ENCODE measurements at regions not wholly inside any gene's neighbourhood (a gene's known extent, or its start where the extent isn't known, plus 50 kb on each side); places are given as distances from the start of the nearest gene placed in this dataset.
A peak's percentile ranks its signal among the peaks of the same experiment; 100 is the strongest.
"Not testable (repeated sequence)": the region's sequence is repeated elsewhere in the genome, so short reads cannot be mapped to it uniquely, and the experiment has no call there.

DNA sequence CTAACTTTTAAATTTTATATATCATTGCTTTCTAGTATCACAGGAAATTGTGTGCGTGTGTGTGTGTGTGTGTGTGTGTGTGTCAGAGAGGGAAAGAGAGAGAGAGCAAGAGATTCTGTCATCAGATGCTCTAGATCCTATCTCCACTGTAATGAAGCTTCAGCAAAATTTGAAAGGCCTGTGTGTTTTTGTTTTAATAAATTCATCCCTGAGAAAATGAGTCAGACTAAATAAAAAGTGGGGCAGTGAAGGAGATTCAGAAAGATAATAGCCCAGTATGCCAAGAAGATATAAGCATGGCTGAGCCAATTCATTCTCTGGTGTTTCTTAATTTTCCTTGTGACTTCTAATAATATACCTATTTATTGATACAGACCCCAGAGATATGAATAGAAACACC lies 184.2 kb upstream of the TMEM196 start:
- DNase-seq (ENCODE audit: low spot score), result peak; percentile 82

DNA sequence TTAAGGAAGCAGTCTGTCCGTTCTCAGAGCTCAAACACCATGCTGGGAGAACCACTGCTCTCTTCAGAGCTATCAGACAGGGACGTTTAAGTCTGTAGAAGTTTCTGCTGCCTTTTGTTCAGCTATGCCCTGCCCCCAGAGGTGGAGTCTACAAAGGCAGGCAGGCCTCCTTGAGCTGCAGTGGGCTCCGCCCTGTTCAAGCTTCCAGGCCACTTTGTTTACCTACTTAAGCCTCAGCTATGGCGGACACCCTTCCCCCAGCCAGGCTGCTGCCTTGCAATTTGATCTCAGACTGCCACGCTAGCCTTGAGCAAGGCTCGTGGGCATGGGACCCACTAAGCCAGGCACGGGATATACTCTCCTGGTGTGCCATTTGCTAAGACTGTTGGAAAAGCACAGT lies 180.7 kb upstream of the TMEM196 start:
- not testable (repeated sequence) for DNase-seq (ENCODE audit: low spot score)

DNA sequence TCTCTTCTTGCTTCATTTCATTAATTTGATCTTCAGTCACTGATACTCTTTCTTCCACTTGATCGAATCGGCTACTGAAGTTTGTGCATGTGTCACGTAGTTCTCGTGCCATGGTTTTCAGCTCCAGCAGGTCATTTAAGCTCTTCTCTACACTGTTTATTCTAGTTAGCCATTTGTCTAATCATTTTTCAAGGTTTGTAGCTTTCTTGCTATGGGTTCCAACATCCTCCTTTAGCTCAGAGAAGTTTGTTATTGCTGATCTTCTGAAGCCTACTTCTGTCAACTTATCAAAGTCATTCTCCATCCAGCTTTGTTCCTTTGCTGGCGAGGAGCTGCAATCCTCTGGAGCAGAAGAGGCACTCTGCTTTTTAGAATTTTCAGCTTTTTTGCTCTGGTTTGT lies 180.0 kb upstream of the TMEM196 start:
- DNase-seq (ENCODE audit: low spot score), result not testable (repeated sequence)

DNA sequence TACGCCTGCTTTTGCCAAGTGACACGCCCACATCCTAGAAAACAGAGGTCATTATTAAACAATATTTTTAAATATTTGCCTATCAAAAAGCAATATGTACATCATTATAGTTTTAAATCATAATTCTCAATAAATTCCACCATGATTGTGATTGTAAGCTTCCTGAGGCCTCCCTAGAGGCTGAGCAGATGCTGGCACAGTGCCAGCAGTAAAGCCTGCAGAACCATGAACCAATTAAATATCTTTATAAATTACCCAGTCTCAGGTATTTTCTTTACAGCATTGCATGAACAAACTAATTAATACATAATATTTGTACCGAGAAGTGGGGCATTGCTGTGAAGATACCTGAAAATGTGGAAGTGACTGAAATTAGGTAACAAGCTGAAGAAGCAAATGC lies 174.7 kb upstream of the TMEM196 start:
- no peak for DNase-seq (ENCODE audit: low spot score)

DNA sequence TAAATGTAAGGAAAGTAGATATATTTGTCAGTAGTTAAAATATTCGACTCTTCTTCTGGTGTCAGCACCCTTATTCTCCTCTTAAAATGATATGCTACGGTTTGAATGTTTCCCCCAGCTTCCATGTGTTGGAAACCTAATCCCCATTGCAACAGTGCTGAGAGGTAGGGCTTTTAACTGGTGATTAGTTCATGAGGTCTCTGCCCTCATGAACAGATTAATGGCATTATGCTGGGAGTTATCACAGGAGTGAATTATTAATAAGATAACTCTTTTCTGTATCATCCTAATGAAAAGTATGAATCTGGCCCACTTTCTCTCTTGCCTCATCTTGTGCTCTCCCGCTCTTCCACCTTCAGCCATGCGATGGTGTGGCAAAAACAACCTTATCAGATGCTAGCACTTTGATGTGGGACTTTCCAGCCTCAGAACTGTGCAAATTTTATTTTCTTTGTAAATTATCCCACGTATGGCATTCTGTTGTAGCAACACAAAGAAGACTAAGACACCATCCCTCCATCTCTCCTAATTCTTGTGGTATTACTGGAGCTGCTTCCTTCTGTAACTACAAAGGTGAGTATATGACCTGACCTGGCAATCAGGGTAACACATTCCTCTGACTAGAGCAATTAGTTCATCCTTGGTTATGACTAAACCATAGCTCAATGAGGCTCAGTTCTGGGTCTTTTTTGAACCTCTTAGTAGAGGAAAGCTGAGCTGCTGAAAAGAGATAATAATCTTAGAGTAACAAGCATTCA lies 171.1 kb upstream of the TMEM196 start:
- no peak for DNase-seq (ENCODE audit: low spot score)

GRCh38 chr7:19939746-19940145 lies 166.3 kb upstream of the TMEM196 start:
- no peak for DNase-seq (ENCODE audit: low spot score)

DNA sequence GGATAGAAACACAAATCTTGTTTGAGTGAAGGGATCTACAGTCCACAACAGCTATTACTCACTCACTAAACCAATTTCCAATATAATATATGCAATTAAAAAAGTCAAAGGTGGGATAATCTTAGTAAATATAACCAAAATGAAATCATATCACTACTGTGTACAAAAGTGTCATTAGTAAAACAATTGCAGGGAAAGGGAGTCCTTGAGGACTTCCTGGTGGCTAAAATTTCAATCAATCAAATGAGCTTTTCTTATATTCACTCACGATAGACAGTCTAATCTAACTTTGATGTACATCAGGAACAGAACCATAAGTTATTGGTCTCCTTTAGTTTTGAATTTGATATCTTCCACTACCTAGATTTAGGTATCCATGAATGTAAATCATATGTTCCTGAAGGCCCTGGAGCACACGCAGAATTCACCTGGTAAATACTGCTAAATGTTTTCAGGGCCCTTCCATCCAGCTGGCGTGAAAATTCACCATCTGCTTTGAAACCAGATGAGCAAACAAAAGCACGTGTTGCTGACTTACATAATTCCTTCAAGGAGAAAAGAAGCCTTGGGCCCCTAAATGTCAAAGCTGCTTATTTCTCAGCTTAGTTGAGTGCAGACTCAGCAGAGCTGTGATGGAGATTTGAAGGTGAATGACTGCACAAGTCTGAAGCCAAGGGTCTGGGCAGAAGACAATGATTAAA lies 159.3 kb upstream of the TMEM196 start:
- DNase-seq (ENCODE audit: low spot score), result no peak

DNA sequence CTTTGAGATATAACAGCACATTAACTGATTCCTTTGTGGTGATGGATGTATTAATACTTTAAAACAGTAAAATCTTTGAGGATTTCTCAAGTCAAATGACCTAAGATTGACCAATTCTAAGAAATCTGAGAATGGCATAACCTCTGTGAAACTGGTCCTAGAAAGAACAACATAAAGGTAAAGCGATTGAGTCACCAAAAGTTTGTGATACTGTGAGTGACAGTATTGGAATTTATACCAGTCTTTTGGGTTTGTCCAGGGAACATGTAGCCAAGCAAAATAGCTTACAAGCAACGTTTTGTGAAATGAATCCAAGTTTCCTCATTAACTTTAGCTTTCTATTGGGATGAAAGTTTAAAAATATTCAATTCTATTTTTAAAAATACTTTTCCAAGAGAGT lies 157.4 kb upstream of the TMEM196 start:
- no peak for DNase-seq (ENCODE audit: low spot score)

GRCh38 chr7:19930051-19930450 lies 156.6 kb upstream of the TMEM196 start:
- no peak for DNase-seq (ENCODE audit: low spot score)

DNA sequence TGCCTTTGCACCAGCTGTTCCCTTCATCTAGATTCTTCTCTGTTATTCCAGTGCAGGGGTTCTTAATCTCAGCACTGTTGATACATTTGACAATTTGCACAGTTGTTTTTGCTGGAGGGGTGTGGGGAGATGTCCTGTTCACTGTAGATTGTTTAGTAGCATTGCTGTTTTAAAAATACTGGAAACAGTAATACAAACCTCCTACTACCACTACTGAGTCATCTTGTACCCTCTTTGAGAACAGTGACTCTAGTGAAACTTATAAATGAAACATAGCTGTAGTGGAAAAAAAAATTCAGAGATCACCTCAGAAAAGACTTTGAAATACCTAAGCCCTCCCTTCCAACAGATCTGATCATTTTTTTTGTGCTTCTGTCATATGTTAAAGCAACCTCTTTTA lies 154.8 kb upstream of the TMEM196 start:
- peak; percentile 32 for DNase-seq (ENCODE audit: low spot score)

GRCh38 chr7:19920705-19921104 lies 147.3 kb upstream of the TMEM196 start:
- DNase-seq (ENCODE audit: low spot score), result no peak

DNA sequence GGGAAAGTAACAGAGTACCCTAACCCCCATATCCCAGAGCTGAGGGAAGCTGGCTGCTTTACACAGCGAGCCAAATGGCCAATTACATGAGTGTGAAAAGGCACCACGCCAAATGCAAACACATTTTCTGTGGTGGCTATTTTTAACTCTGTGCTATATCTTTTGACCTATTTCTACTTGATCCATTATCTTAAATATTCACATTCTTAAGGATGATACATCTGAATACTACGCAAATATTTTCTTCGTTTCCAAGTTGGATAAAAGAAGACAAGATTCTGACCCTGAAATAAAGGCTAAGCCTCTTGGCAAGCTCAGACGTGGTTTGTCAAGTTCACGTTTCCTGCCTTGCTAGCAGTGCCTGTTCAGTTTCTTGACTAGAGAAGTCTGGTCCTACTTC lies 146.7 kb upstream of the TMEM196 start:
- no peak for DNase-seq (ENCODE audit: low spot score)

DNA sequence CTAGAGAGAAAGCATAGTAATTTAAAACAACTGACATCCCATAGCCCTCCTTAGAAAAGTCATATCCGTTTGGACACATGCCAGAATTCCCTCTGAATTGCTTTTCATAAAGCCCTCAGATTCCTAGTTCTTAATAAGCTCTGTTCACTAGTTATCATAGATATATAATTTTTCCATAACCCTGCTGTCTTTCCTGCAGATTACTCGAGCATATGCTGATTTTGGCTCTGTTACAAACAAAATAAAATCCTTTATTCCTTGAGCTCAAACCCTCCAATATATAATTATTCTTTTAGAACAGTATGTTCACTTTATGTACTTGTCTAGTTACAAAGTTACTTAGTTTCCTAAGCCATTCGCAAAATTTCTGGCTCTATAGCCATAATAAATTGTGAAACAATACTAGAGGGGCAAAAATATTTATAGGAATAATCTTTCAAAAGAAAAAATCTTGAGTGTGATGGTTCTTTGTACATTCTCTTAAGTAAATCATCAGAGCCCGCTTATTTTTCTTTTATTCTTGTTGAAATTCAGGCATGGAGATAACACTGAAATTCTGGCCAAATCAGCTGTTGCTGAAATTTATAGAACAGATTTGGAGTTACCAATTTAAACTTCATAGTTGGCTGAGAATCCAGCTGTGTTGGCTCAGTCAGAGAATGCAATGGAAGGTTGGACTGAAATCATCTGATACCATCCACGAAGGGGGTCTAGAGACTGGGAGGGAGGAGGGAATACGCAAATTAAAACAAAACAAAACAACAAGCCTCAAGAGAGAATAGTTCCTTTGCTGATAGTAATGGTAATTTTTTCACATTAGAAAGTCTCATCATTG lies 146.1 kb upstream of the TMEM196 start:
- DNase-seq (ENCODE audit: low spot score), result peak; percentile 70

- no peak for DNase-seq (ENCODE audit: low spot score)
Observed at GRCh38 chr7:19916046-19916445, 142.6 kb upstream of the TMEM196 start.

DNA sequence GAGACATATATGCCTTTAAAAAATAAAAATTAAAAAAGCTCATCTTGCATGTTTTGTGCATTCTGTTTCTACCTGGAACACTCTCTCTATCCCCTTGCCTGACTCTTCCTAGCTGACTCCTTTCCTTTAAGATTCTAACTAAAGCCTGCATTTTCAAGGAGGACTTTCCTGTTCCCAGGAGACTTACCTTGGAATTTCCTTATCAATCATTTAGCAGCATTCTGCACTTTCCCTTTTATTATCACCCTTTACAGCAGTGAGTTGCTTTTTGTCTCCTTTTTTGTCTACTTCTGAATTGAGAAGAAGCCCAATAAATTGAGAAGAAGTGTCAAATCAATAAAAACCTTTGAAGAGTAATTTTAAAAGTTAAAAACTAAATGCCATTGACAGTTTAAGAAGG lies 142.2 kb upstream of the TMEM196 start:
- no peak for DNase-seq (ENCODE audit: low spot score)

DNA sequence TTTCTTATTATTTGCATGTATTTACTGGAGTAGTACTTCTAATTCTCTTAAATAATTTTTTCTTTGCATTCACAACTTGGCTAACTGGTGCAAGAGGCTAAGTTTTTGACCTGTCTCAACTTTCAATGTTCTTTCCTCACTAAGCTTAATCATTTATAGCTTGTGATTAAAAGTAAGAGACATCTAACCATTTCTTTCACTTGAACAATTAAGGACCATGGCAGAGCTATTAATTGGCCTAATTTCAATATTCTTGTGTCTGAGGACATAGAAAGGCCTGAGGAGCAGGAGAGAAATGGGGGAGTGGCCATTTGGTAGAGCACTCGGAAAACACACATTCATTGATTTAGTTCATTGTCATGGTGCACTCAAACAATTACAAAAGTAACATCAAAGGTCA lies 141.4 kb upstream of the TMEM196 start:
- no peak for DNase-seq (ENCODE audit: low spot score)

DNA sequence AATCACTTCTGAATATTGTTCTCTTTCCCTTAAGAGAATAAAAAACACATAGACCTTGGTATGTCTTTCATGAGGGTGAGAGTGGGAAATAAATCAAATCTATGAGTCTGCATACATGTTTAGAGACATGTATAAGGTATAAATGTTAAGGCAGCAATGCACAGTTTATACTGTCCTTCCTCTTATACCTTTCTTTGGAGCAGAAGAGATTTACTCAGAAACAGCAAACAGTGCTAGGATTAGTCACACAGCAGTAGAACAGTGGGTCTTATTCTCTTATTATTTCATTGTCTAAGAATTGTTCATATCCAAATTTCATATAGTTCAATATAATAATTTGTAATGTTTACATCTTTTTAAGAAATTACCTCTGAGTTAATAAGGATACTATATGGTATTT lies 126.7 kb upstream of the TMEM196 start:
- DNase-seq (ENCODE audit: low spot score), result no peak

DNA sequence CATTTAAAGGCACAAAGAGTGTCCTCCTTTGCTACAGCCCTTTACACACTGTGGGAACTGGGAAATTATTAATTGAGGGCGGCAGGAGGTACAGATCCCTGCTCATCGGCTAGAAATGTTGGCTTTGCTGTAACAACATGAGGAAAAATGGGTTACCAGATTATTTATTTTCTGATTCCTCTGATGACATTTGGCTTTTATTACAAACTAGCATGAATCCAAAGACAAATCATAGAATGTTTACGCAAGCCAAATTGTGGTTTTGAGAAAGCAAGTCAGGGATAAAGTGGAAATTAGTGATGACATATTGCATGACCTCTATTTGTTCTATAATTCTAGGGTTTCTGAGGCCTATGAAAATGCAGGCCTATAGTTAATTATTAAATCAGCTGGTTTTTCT lies 126.1 kb upstream of the TMEM196 start:
- DNase-seq (ENCODE audit: low spot score), result no peak

DNA sequence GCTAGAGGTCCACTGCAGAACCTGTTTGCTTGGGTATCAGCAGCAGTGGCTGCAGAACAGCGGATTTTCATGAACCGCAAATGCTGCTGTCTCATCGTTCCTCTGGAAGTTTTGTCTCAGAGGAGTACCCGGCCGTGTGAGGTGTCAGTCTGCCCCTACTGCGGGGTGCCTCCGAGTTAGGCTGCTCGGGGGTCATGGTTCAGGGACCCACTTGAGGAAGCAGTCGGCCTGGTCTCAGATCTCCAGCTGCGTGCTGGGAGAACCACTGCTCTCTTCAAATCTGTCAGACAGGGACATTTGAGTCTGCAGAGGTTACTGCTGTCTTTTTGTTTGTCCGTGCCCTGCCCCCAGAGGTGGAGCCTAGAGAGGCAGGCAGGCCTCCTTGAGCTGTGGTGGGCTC lies 109.5 kb upstream of the TMEM196 start:
- DNase-seq (ENCODE audit: low spot score), result not testable (repeated sequence)

- DNase-seq (ENCODE audit: low spot score), result no peak
Observed at GRCh38 chr7:19872094-19872493, 98.7 kb upstream of the TMEM196 start.

DNA sequence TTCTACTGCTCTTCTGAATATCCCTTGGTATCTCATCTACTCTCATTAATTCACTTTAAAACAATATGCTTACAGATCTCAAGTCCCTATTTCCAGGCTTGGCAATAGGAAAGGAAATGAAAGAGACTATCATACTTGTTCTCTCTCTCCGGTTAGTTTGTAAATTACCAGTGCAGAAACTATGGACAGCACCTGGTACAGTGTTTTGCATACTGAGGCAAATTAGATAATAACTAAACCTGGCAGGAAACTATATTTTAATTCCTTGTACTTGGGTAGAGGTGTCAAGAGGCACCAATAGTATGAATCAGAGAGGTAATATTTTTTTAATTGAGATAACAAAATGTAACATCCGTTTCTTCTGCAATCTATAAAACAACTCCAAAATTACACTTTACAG lies 97.7 kb upstream of the TMEM196 start:
- DNase-seq (ENCODE audit: low spot score), result no peak

DNA sequence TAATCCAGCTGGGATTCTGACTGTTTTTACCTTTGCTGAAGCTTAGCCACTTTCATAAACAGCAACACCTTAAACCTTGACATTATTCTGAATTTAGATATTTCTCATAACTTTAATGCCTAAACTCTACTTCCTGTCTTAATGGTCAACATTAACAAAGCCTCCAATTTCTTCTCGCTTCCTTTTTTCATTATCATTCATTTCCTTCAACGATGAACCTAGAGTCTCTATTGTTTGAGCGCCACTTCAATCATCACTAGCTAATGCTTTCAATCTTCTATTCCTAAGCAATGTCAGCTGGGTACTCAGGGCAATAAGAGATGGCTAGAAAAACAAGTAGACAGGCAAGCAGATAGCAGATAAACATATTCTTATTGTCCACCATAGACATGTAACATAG lies 96.6 kb upstream of the TMEM196 start:
- no peak for DNase-seq (ENCODE audit: low spot score)

DNA sequence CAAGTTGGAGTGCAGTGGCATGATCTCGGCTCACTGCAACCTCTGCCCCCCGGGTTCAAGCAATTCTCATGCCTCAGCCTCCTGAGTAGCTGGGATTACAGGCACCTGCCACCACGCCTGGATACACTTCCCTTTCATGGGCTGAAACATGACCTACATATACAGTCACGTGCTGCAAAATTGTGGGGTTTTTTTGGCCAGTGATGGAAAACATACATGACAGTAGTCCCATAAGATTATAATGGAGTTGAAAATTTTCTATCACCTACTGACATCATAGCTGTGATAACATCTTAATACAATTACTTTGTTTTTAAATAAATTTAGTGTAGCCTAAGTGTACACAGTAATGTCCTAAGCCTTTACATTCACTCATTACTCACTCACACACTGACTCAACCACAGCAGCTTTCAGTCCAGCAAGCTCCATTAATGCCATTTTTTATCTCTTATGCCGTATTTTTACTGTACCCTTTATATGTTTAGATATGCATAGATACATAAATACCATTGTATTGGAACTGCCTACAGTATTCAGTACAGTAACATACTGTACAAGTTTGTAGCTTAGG lies 79.9 kb upstream of the TMEM196 start:
- no peak for DNase-seq (ENCODE audit: low spot score)
